ENCODE measurements at regions not wholly inside any gene's neighbourhood (a gene's known extent, or its start where the extent isn't known, plus 50 kb on each side); places are given as distances from the start of the nearest gene placed in this dataset.

- Histone ChIP-seq H3K27ac (ENCODE audit: low read depth, low read length) (no peak overlapping the region), H3K4me1 (ENCODE audit: control insufficient read depth in 5 of 5, insufficient read depth in 5 of 5, low read length in 5 of 5) (peaks cover 0 to 5% (median 0%) of the 10 kb centered on the region in 5 donors), H3K9me3 (ENCODE audit: control insufficient read depth in 5 of 5, low read length in 5 of 5) (no peaks in the 10 kb centered on the region), H3K9ac (ENCODE audit: low read length in 5 of 5) (no peak overlapping the region), H3K36me3 (ENCODE audit: control insufficient read depth in 5 of 5, insufficient read depth in 5 of 5, low read length in 5 of 5) (peaks cover 0 to 2% (median 0%) of the 10 kb centered on the region in 5 donors), H3K4me3 (ENCODE audit: low read depth in 1 of 5, low read length in 5 of 5) (no peak overlapping the region), H3K27me3 (ENCODE audit: control insufficient read depth in 5 of 5, insufficient read depth in 4 of 5, low read length in 5 of 5) (no peaks in the 10 kb centered on the region)
Observed at GRCh38 chr9:1443450-1443849, 393.3 kb downstream of the DMRT2 start.

- Histone ChIP-seq H3K9me3 (ENCODE audit: control insufficient read depth in 5 of 5, low read length in 5 of 5) (no peaks in the 10 kb centered on the region), H3K36me3 (ENCODE audit: control insufficient read depth in 5 of 5, insufficient read depth in 5 of 5, low read length in 5 of 5) (peaks cover 0 to 12% (median 0%) of the 10 kb centered on the region in 5 donors), H3K4me3 (ENCODE audit: low read depth in 1 of 5, low read length in 5 of 5) (no peak overlapping the region), H3K4me1 (ENCODE audit: control insufficient read depth in 5 of 5, insufficient read depth in 5 of 5, low read length in 5 of 5) (peaks cover 0 to 5% (median 0%) of the 10 kb centered on the region in 5 donors), H3K27ac (ENCODE audit: low read depth, low read length) (no peak overlapping the region), H3K27me3 (ENCODE audit: control insufficient read depth in 5 of 5, insufficient read depth in 4 of 5, low read length in 5 of 5) (no peaks in the 10 kb centered on the region), H3K9ac (ENCODE audit: low read length in 5 of 5) (no peak overlapping the region)
Observed at GRCh38 chr9:1446671-1447070, 396.5 kb downstream of the DMRT2 start.

GRCh38 chr9:1453636-1454035 lies 403.5 kb downstream of the DMRT2 start:
- Histone ChIP-seq H3K9ac (ENCODE audit: low read length in 5 of 5) (no peak overlapping the region), H3K36me3 (ENCODE audit: control insufficient read depth in 5 of 5, insufficient read depth in 5 of 5, low read length in 5 of 5) (peaks cover 0 to 12% (median 0%) of the 10 kb centered on the region in 5 donors), H3K9me3 (ENCODE audit: control insufficient read depth in 5 of 5, low read length in 5 of 5) (no peaks in the 10 kb centered on the region), H3K4me3 (ENCODE audit: low read depth in 1 of 5, low read length in 5 of 5) (no peak overlapping the region), H3K4me1 (ENCODE audit: control insufficient read depth in 5 of 5, insufficient read depth in 5 of 5, low read length in 5 of 5) (peaks cover 6 to 34% (median 12%) of the 10 kb centered on the region in 5 donors), H3K27ac (ENCODE audit: low read depth, low read length) (no peak overlapping the region), H3K27me3 (ENCODE audit: control insufficient read depth in 5 of 5, insufficient read depth in 4 of 5, low read length in 5 of 5) (no peaks in the 10 kb centered on the region)

- Histone ChIP-seq H3K4me3 (ENCODE audit: low read depth in 1 of 5, low read length in 5 of 5) (no peak overlapping the region), H3K36me3 (ENCODE audit: control insufficient read depth in 5 of 5, insufficient read depth in 5 of 5, low read length in 5 of 5) (peaks cover 0 to 8% (median 0%) of the 10 kb centered on the region in 5 donors), H3K4me1 (ENCODE audit: control insufficient read depth in 5 of 5, insufficient read depth in 5 of 5, low read length in 5 of 5) (peaks cover 6 to 34% (median 12%) of the 10 kb centered on the region in 5 donors), H3K9ac (ENCODE audit: low read length in 5 of 5) (no peak overlapping the region), H3K27me3 (ENCODE audit: control insufficient read depth in 5 of 5, insufficient read depth in 4 of 5, low read length in 5 of 5) (no peaks in the 10 kb centered on the region), H3K27ac (ENCODE audit: low read depth, low read length) (peak overlapping the region; percentile 51), H3K9me3 (ENCODE audit: control insufficient read depth in 5 of 5, low read length in 5 of 5) (no peaks in the 10 kb centered on the region)
Observed at GRCh38 chr9:1454211-1454610, 404.1 kb downstream of the DMRT2 start.

GRCh38 chr9:1454616-1455347 lies 404.6 kb downstream of the DMRT2 start:
- H3K9ac ChIP-seq (ENCODE audit: low read length in 5 of 5): no peak overlapping the region
- H3K27ac ChIP-seq (ENCODE audit: low read depth, low read length): peak overlapping the region; percentile 51
- peaks cover 6 to 34% (median 12%) of the 10 kb centered on the region in 5 donors for H3K4me1 ChIP-seq (ENCODE audit: control insufficient read depth in 5 of 5, insufficient read depth in 5 of 5, low read length in 5 of 5)
- H3K27me3 ChIP-seq (ENCODE audit: control insufficient read depth in 5 of 5, insufficient read depth in 4 of 5, low read length in 5 of 5): no peaks in the 10 kb centered on the region
- H3K4me3 ChIP-seq (ENCODE audit: low read depth in 1 of 5, low read length in 5 of 5): no peak overlapping the region
- peaks cover 0 to 5% (median 0%) of the 10 kb centered on the region in 5 donors for H3K36me3 ChIP-seq (ENCODE audit: control insufficient read depth in 5 of 5, insufficient read depth in 5 of 5, low read length in 5 of 5)
- H3K9me3 ChIP-seq (ENCODE audit: control insufficient read depth in 5 of 5, low read length in 5 of 5): no peaks in the 10 kb centered on the region

- Histone ChIP-seq H3K27me3 (ENCODE audit: control insufficient read depth in 5 of 5, insufficient read depth in 4 of 5, low read length in 5 of 5) (no peaks in the 10 kb centered on the region), H3K9ac (ENCODE audit: low read length in 5 of 5) (no peak overlapping the region), H3K4me1 (ENCODE audit: control insufficient read depth in 5 of 5, insufficient read depth in 5 of 5, low read length in 5 of 5) (peaks cover 6 to 34% (median 12%) of the 10 kb centered on the region in 5 donors), H3K27ac (ENCODE audit: low read depth, low read length) (no peak overlapping the region), H3K9me3 (ENCODE audit: control insufficient read depth in 5 of 5, low read length in 5 of 5) (no peaks in the 10 kb centered on the region), H3K4me3 (ENCODE audit: low read depth in 1 of 5, low read length in 5 of 5) (no peak overlapping the region), H3K36me3 (ENCODE audit: control insufficient read depth in 5 of 5, insufficient read depth in 5 of 5, low read length in 5 of 5) (no peaks in the 10 kb centered on the region)
Observed at GRCh38 chr9:1455766-1456165, 405.6 kb downstream of the DMRT2 start.

GRCh38 chr9:1456301-1457024 lies 406.3 kb downstream of the DMRT2 start:
- no peaks in the 10 kb centered on the region for H3K27me3 ChIP-seq (ENCODE audit: control insufficient read depth in 5 of 5, insufficient read depth in 4 of 5, low read length in 5 of 5)
- no peaks in the 10 kb centered on the region for H3K36me3 ChIP-seq (ENCODE audit: control insufficient read depth in 5 of 5, insufficient read depth in 5 of 5, low read length in 5 of 5)
- H3K9me3 ChIP-seq (ENCODE audit: control insufficient read depth in 5 of 5, low read length in 5 of 5): no peaks in the 10 kb centered on the region
- no peak overlapping the region for H3K27ac ChIP-seq (ENCODE audit: low read depth, low read length)
- no peak overlapping the region for H3K9ac ChIP-seq (ENCODE audit: low read length in 5 of 5)
- H3K4me1 ChIP-seq (ENCODE audit: control insufficient read depth in 5 of 5, insufficient read depth in 5 of 5, low read length in 5 of 5): peaks cover 6 to 34% (median 12%) of the 10 kb centered on the region in 5 donors
- no peak overlapping the region for H3K4me3 ChIP-seq (ENCODE audit: low read depth in 1 of 5, low read length in 5 of 5)

GRCh38 chr9:1457460-1457859 lies 407.3 kb downstream of the DMRT2 start:
- no peaks in the 10 kb centered on the region for H3K27me3 ChIP-seq (ENCODE audit: control insufficient read depth in 5 of 5, insufficient read depth in 4 of 5, low read length in 5 of 5)
- H3K9ac ChIP-seq (ENCODE audit: low read length in 5 of 5): no peak overlapping the region
- H3K36me3 ChIP-seq (ENCODE audit: control insufficient read depth in 5 of 5, insufficient read depth in 5 of 5, low read length in 5 of 5): peaks cover 0 to under 1% (median 0%) of the 10 kb centered on the region in 5 donors
- H3K9me3 ChIP-seq (ENCODE audit: control insufficient read depth in 5 of 5, low read length in 5 of 5): no peaks in the 10 kb centered on the region
- peaks cover 6 to 34% (median 12%) of the 10 kb centered on the region in 5 donors for H3K4me1 ChIP-seq (ENCODE audit: control insufficient read depth in 5 of 5, insufficient read depth in 5 of 5, low read length in 5 of 5)
- H3K27ac ChIP-seq (ENCODE audit: low read depth, low read length): no peak overlapping the region
- H3K4me3 ChIP-seq (ENCODE audit: low read depth in 1 of 5, low read length in 5 of 5): no peak overlapping the region

- no peak overlapping the region for H3K9ac ChIP-seq (ENCODE audit: low read length in 5 of 5)
- H3K27me3 ChIP-seq (ENCODE audit: control insufficient read depth in 5 of 5, insufficient read depth in 4 of 5, low read length in 5 of 5): no peaks in the 10 kb centered on the region
- H3K27ac ChIP-seq (ENCODE audit: low read depth, low read length): no peak overlapping the region
- peaks cover 0 to 6% (median 0%) of the 10 kb centered on the region in 5 donors for H3K36me3 ChIP-seq (ENCODE audit: control insufficient read depth in 5 of 5, insufficient read depth in 5 of 5, low read length in 5 of 5)
- peaks cover 6 to 26% (median 12%) of the 10 kb centered on the region in 5 donors for H3K4me1 ChIP-seq (ENCODE audit: control insufficient read depth in 5 of 5, insufficient read depth in 5 of 5, low read length in 5 of 5)
- no peaks in the 10 kb centered on the region for H3K9me3 ChIP-seq (ENCODE audit: control insufficient read depth in 5 of 5, low read length in 5 of 5)
- no peak overlapping the region for H3K4me3 ChIP-seq (ENCODE audit: low read depth in 1 of 5, low read length in 5 of 5)
Observed at GRCh38 chr9:1458503-1458902, 408.3 kb downstream of the DMRT2 start.

- Histone ChIP-seq H3K27me3 (ENCODE audit: control insufficient read depth in 5 of 5, insufficient read depth in 4 of 5, low read length in 5 of 5) (no peaks in the 10 kb centered on the region), H3K9ac (ENCODE audit: low read length in 5 of 5) (no peak overlapping the region), H3K36me3 (ENCODE audit: control insufficient read depth in 5 of 5, insufficient read depth in 5 of 5, low read length in 5 of 5) (peaks cover 0 to 18% (median 0%) of the 10 kb centered on the region in 5 donors), H3K4me1 (ENCODE audit: control insufficient read depth in 5 of 5, insufficient read depth in 5 of 5, low read length in 5 of 5) (peaks cover 0 to 8% (median 0%) of the 10 kb centered on the region in 5 donors), H3K27ac (ENCODE audit: low read depth, low read length) (no peak overlapping the region), H3K9me3 (ENCODE audit: control insufficient read depth in 5 of 5, low read length in 5 of 5) (no peaks in the 10 kb centered on the region), H3K4me3 (ENCODE audit: low read depth in 1 of 5, low read length in 5 of 5) (no peak overlapping the region)
Observed at GRCh38 chr9:1460143-1460769, 410.1 kb downstream of the DMRT2 start.
